NCI-H345 treated with DMSO at 0.1 percent for 48 hours (cell line): ENCODE measurements at regions not wholly inside any gene's neighbourhood (a gene's known extent, or its start where the extent isn't known, plus 50 kb on each side); places are given as distances from the start of the nearest gene placed in this dataset.
A peak's percentile ranks its signal among the peaks of the same experiment; 100 is the strongest.
"Not testable (repeated sequence)": the region's sequence is repeated elsewhere in the genome, so short reads cannot be mapped to it uniquely, and the experiment has no call there.

Experiments
- DNase-seq: peaks from one replicate; lab custom pipeline; 2025; ENCODE audit not compliant: unreplicated experiment; lab: John Stamatoyannopoulos, UW

- DNase-seq, result peak; percentile 77
Observed at GRCh38 chr2:14751581-14751980, 119.1 kb downstream of the LRATD1 start.

GRCh38 chr2:14752295-14752694 lies 119.8 kb downstream of the LRATD1 start:
- DNase-seq, result no peak

- DNase-seq, result no peak
Observed at GRCh38 chr2:14756122-14756541, 123.6 kb downstream of the LRATD1 start.

- no peak for DNase-seq
Observed at GRCh38 chr2:14756981-14757657, 124.6 kb downstream of the LRATD1 start.

GRCh38 chr2:14759082-14759481 lies 126.6 kb downstream of the LRATD1 start:
- DNase-seq, result no peak

- DNase-seq, result no peak
Observed at GRCh38 chr2:14760169-14760568, 127.7 kb downstream of the LRATD1 start.

GRCh38 chr2:14761118-14761517 lies 128.6 kb downstream of the LRATD1 start:
- no peak for DNase-seq

GRCh38 chr2:14773696-14774095 lies 141.2 kb downstream of the LRATD1 start:
- DNase-seq, result no peak

GRCh38 chr2:14774436-14774968 lies 142.0 kb downstream of the LRATD1 start:
- no peak for DNase-seq

- no peak for DNase-seq
Observed at GRCh38 chr2:14776216-14776615, 143.7 kb downstream of the LRATD1 start.

GRCh38 chr2:14778015-14778414 lies 145.5 kb downstream of the LRATD1 start:
- no peak for DNase-seq

- no peak for DNase-seq
Observed at GRCh38 chr2:14779252-14779651, 146.7 kb downstream of the LRATD1 start.

GRCh38 chr2:14781142-14781541 lies 148.6 kb downstream of the LRATD1 start:
- peak; percentile 90 for DNase-seq

- not testable (repeated sequence) for DNase-seq
Observed at GRCh38 chr2:14788814-14789213, 156.3 kb downstream of the LRATD1 start.

GRCh38 chr2:14790041-14790640 lies 157.6 kb downstream of the LRATD1 start:
- no peak for DNase-seq

GRCh38 chr2:14803994-14804393 lies 171.5 kb downstream of the LRATD1 start:
- DNase-seq, result no peak

GRCh38 chr2:14804902-14805301 lies 172.4 kb downstream of the LRATD1 start:
- no peak for DNase-seq

GRCh38 chr2:14806613-14807012 lies 174.1 kb downstream of the LRATD1 start:
- no peak for DNase-seq

- no peak for DNase-seq
Observed at GRCh38 chr2:14815201-14815600, 182.7 kb downstream of the LRATD1 start.

GRCh38 chr2:14816069-14817060 lies 183.8 kb downstream of the LRATD1 start:
- DNase-seq, result no peak

GRCh38 chr2:14817848-14818247 lies 185.3 kb downstream of the LRATD1 start:
- DNase-seq, result no peak
